Naive thymus-derived CD4-positive, alpha-beta T cell (primary cell): ENCODE measurements at regions not wholly inside any gene's neighbourhood (a gene's known extent, or its start where the extent isn't known, plus 50 kb on each side); places are given as distances from the start of the nearest gene placed in this dataset.
A peak's percentile ranks its signal among the peaks of the same experiment; 100 is the strongest.

Experiments used
- ATAC-seq: fragments of 150-1000 bp; cut with Tn5 transposase; 2 replicates; pipeline ENCODE4 v1.10.0; 2021; ENCODE audit warnings: mild to moderate bottlenecking, moderate library complexity
- CTCF ChIA-PET: fragments of 350-600 bp; sonication (Branson Sonifier 250); formaldehyde crosslinking; loops from one replicate; lab custom pipeline; 2021; ENCODE audit warnings: antibody characterized with exemption; lab: Charles Lee
- POLR2A ChIA-PET: fragments of 350-600 bp; sonication (Branson Sonifier 250); formaldehyde crosslinking; loops from one replicate; lab custom pipeline; 2021; ENCODE audit warnings: antibody characterized with exemption, inconsistent platforms; lab: Charles Lee
- DNase-seq, 9 donors: peaks; one replicate each; pipeline versions ENCODE4 v3.0.0 to v3.0.0-alpha.2; 2020 to 2022; ENCODE audit warnings: mixed read lengths in 1 of 9
- H3K27ac ChIP-seq: one replicate; pipeline ENCODE4 v1.7.0; 2013; ENCODE audit warnings: mild to moderate bottlenecking, low read depth, low read length, moderate library complexity
- H3K27me3 ChIP-seq, 2 donors: one replicate each; pipeline ENCODE4 v1.7.0; 2013; ENCODE audit warnings: low read length in 2 of 2, mild to moderate bottlenecking in 2 of 2, moderate library complexity in 2 of 2; ENCODE audit not compliant: control insufficient read depth in 2 of 2, insufficient read depth in 2 of 2
- H3K36me3 ChIP-seq, 3 experiments: 1 replicate in 2 of 3; 2 replicates in 1 of 3; pipeline ENCODE4 v1.7.0; 2013; ENCODE audit warnings: low read length in 3 of 3, mild to moderate bottlenecking in 3 of 3, moderate library complexity in 1 of 3; ENCODE audit not compliant: insufficient read depth in 3 of 3, control insufficient read depth in 2 of 3
- H3K4me1 ChIP-seq, 2 donors: one replicate each; pipeline ENCODE4 v1.7.0; 2013; ENCODE audit warnings: low read length in 2 of 2, mild to moderate bottlenecking in 2 of 2, moderate library complexity in 1 of 2; ENCODE audit not compliant: control insufficient read depth in 2 of 2, insufficient read depth in 2 of 2
- H3K4me3 ChIP-seq: 2 replicates; pipeline ENCODE4 v1.7.0; 2013; ENCODE audit warnings: mild to moderate bottlenecking, low read length
- H3K9me3 ChIP-seq, 3 experiments: 1 replicate in 2 of 3; 2 replicates in 1 of 3; pipeline ENCODE4 v1.7.0; 2013; ENCODE audit warnings: low read length in 3 of 3; ENCODE audit not compliant: control insufficient read depth in 2 of 3
- H3K27ac Mint-ChIP-seq, 9 donors: one replicate each; pipeline ENCODE4 v1.8.0; 2020 to 2022; ENCODE audit warnings: mixed read lengths in 9 of 9, mild to moderate bottlenecking in 8 of 9, moderate library complexity in 5 of 9, inconsistent platforms in 2 of 9
- H3K27me3 Mint-ChIP-seq, 5 donors: one replicate each; pipeline ENCODE4 v1.8.0; 2021 to 2022; ENCODE audit warnings: mixed read lengths in 5 of 5, mild to moderate bottlenecking in 1 of 5
- H3K36me3 Mint-ChIP-seq, 5 donors: one replicate each; pipeline ENCODE4 v1.8.0; 2020 to 2022; ENCODE audit warnings: mixed read lengths in 5 of 5, mild to moderate bottlenecking in 3 of 5, inconsistent platforms in 1 of 5
- H3K4me1 Mint-ChIP-seq, 7 donors: one replicate each; pipeline ENCODE4 v1.8.0; 2020 to 2022; ENCODE audit warnings: mixed read lengths in 7 of 7, mild to moderate bottlenecking in 3 of 7, inconsistent platforms in 1 of 7
- H3K4me3 Mint-ChIP-seq, 10 donors: one replicate each; pipeline ENCODE4 v1.8.0; 2020 to 2022; ENCODE audit warnings: mild to moderate bottlenecking in 10 of 10, mixed read lengths in 10 of 10, moderate library complexity in 6 of 10, inconsistent platforms in 2 of 10
- H3K9me3 Mint-ChIP-seq, 11 donors: one replicate each; pipeline ENCODE4 v1.8.0; 2020 to 2022; ENCODE audit warnings: mixed read lengths in 11 of 11, mild to moderate bottlenecking in 4 of 11, inconsistent platforms in 1 of 11, moderate library complexity in 1 of 11
- intact Hi-C, 2 donors: fragments of 100-400 bp; cut with micrococcal nuclease; formaldehyde crosslinking; loops; one replicate each; pipeline ENCODE4 v1.15.1; 2023

GRCh38 chr10:27369880-27370279 lies 129.3 kb upstream of the ACBD5 start:
- Mint-ChIP-seq H3K27me3 (peaks cover 0 to 8% (median 4%) of the 10 kb centered on the region in 5 donors), H3K4me3 (no peak overlapping the region), H3K4me1 (peaks cover 0 to 3% (median 0%) of the 10 kb centered on the region in 7 donors), H3K9me3 (no peaks in the 10 kb centered on the region), H3K36me3 (no peaks in the 10 kb centered on the region), H3K27ac (no peak overlapping the region)
- intact Hi-C loops, result loop anchor here in 1 of 2 donors (1.0 to 10.0 kb wide), 3 partner anchors 286 to 1024 kb away; no protein-coding TSS in a partner anchor
- no peaks in the 10 kb centered on the region for H3K36me3 ChIP-seq
- ChIA-PET POLR2A (no interaction called here), CTCF (interaction anchor here (0.7 kb wide), 1 partner anchor 155 kb away, joined by 3 read pairs; no protein-coding TSS in a partner anchor)
- no peaks in the 10 kb centered on the region for H3K4me1 ChIP-seq
- ATAC-seq (no peak), DNase-seq (peak in 2 of 9 donors; percentile 9 to 11)
- H3K27ac ChIP-seq, result no peak overlapping the region
- no peaks in the 10 kb centered on the region for H3K9me3 ChIP-seq
- no peaks in the 10 kb centered on the region for H3K27me3 ChIP-seq
- no peak overlapping the region for H3K4me3 ChIP-seq

- H3K27me3 ChIP-seq, result no peaks in the 10 kb centered on the region
- H3K4me3 Mint-ChIP-seq, result no peak overlapping the region
- no peaks in the 10 kb centered on the region for H3K36me3 Mint-ChIP-seq
- no peak overlapping the region for H3K27ac Mint-ChIP-seq
- no peaks in the 10 kb centered on the region for H3K36me3 ChIP-seq
- no peaks in the 10 kb centered on the region for H3K9me3 ChIP-seq
- H3K27me3 Mint-ChIP-seq, result peaks cover 0 to 8% (median 4%) of the 10 kb centered on the region in 5 donors
- H3K4me1 ChIP-seq, result no peaks in the 10 kb centered on the region
- DNase-seq (no peak), ATAC-seq (no peak)
- ChIA-PET CTCF (no interaction called here), POLR2A (interaction anchor here (0.6 kb wide), 1 partner anchor 163 kb away, joined by 3 read pairs; no protein-coding TSS in a partner anchor)
- H3K4me1 Mint-ChIP-seq, result peaks cover 0 to 3% (median 0%) of the 10 kb centered on the region in 7 donors
- intact Hi-C loops, result no loop called here
- no peak overlapping the region for H3K4me3 ChIP-seq
- no peak overlapping the region for H3K27ac ChIP-seq
- H3K9me3 Mint-ChIP-seq, result no peaks in the 10 kb centered on the region
Measured at GRCh38 chr10:27368706-27369105, 128.1 kb upstream of the ACBD5 start.

- H3K27ac ChIP-seq, result no peak overlapping the region
- ATAC-seq (no peak), DNase-seq (no peak)
- no peaks in the 10 kb centered on the region for H3K9me3 Mint-ChIP-seq
- intact Hi-C loops, result no loop called here
- no peak overlapping the region for H3K4me3 ChIP-seq
- no peaks in the 10 kb centered on the region for H3K27me3 ChIP-seq
- no peaks in the 10 kb centered on the region for H3K36me3 Mint-ChIP-seq
- no peak overlapping the region for H3K4me3 Mint-ChIP-seq
- peaks cover 0 to 4% (median 0%) of the 10 kb centered on the region in 5 donors for H3K27me3 Mint-ChIP-seq
- H3K4me1 Mint-ChIP-seq, result peaks cover 0 to 3% (median 0%) of the 10 kb centered on the region in 7 donors
- H3K27ac Mint-ChIP-seq, result peak overlapping the region in 1 of 9 donors; percentile 42
- no peaks in the 10 kb centered on the region for H3K36me3 ChIP-seq
- no peaks in the 10 kb centered on the region for H3K9me3 ChIP-seq
- CTCF ChIA-PET, result interaction anchor here (1.1 kb wide), 1 partner anchor 641 kb away, joined by 3 read pairs; no protein-coding TSS in a partner anchor
- no peaks in the 10 kb centered on the region for H3K4me1 ChIP-seq
- POLR2A ChIA-PET, result no interaction called here
Measured at GRCh38 chr10:27366769-27367168, 126.2 kb upstream of the ACBD5 start.

GRCh38 chr10:27364028-27364427 lies 123.4 kb upstream of the ACBD5 start:
- H3K9me3 ChIP-seq, result no peaks in the 10 kb centered on the region
- H3K4me1 Mint-ChIP-seq, result peaks cover 0 to 3% (median 0%) of the 10 kb centered on the region in 7 donors
- ChIA-PET POLR2A (interaction anchor here (1.6 kb wide), 1 partner anchor 122 kb away, joined by 3 read pairs; no protein-coding TSS in a partner anchor), CTCF (no interaction called here)
- DNase-seq, result no peak
- H3K27me3 Mint-ChIP-seq, result peaks cover 0 to 3% (median 0%) of the 10 kb centered on the region in 5 donors
- no peak overlapping the region for H3K4me3 Mint-ChIP-seq
- no peak overlapping the region for H3K27ac ChIP-seq
- intact Hi-C loops, result loop anchor here in 1 of 2 donors (5.0 kb wide), 1 partner anchor 122 kb away; the partner anchor contains the start of gene ACBD5
- H3K4me1 ChIP-seq, result no peaks in the 10 kb centered on the region
- H3K36me3 Mint-ChIP-seq, result no peaks in the 10 kb centered on the region
- H3K9me3 Mint-ChIP-seq, result no peaks in the 10 kb centered on the region
- peak overlapping the region in 1 of 9 donors; percentile 1 for H3K27ac Mint-ChIP-seq
- H3K27me3 ChIP-seq, result no peaks in the 10 kb centered on the region
- no peak for ATAC-seq
- H3K4me3 ChIP-seq, result no peak overlapping the region
- H3K36me3 ChIP-seq, result no peaks in the 10 kb centered on the region

GRCh38 chr10:27360581-27361172 lies 120.1 kb upstream of the ACBD5 start:
- no peaks in the 10 kb centered on the region for H3K9me3 Mint-ChIP-seq
- H3K4me3 ChIP-seq, result no peak overlapping the region
- POLR2A ChIA-PET, result no interaction called here
- no peak overlapping the region for H3K4me3 Mint-ChIP-seq
- no peaks in the 10 kb centered on the region for H3K4me1 ChIP-seq
- ATAC-seq, result peak; percentile 97
- H3K27me3 Mint-ChIP-seq, result no peaks in the 10 kb centered on the region
- H3K36me3 ChIP-seq, result no peaks in the 10 kb centered on the region
- H3K27ac ChIP-seq, result no peak overlapping the region
- CTCF ChIA-PET, result interaction anchor here (0.6 to 2.4 kb wide), 14 partner anchors 9 to 1071 kb away, joined by 3 to 27 read pairs (median 4); no protein-coding TSS in a partner anchor
- H3K27me3 ChIP-seq, result no peaks in the 10 kb centered on the region
- intact Hi-C loops, result loop anchor here (1.0 to 5.0 kb wide), 8 partner anchors 118 to 1025 kb away; partner anchors contain the start of genes ACBD5 (in 1 of the 2) and ANKRD26 (in 1 of the 2)
- H3K27ac Mint-ChIP-seq, result no peak overlapping the region
- peak; percentile 67 to 85 (median 81) for DNase-seq
- no peaks in the 10 kb centered on the region for H3K36me3 Mint-ChIP-seq
- no peaks in the 10 kb centered on the region for H3K4me1 Mint-ChIP-seq
- no peaks in the 10 kb centered on the region for H3K9me3 ChIP-seq

GRCh38 chr10:27359792-27360355 lies 119.3 kb upstream of the ACBD5 start:
- H3K4me3 ChIP-seq, result no peak overlapping the region
- H3K27ac ChIP-seq, result no peak overlapping the region
- H3K36me3 Mint-ChIP-seq, result no peaks in the 10 kb centered on the region
- no peak overlapping the region for H3K4me3 Mint-ChIP-seq
- H3K27me3 ChIP-seq, result no peaks in the 10 kb centered on the region
- ChIA-PET POLR2A (no interaction called here), CTCF (interaction anchor here (0.6 to 2.4 kb wide), 11 partner anchors 9 to 755 kb away, joined by 3 to 27 read pairs (median 4); partner anchors contain the start of gene YME1L1)
- H3K27ac Mint-ChIP-seq, result no peak overlapping the region
- ATAC-seq (no peak), DNase-seq (no peak)
- no peaks in the 10 kb centered on the region for H3K9me3 ChIP-seq
- intact Hi-C loops, result loop anchor here (1.0 to 5.0 kb wide), 8 partner anchors 118 to 1025 kb away; partner anchors contain the start of genes ACBD5 (in 1 of the 2) and ANKRD26 (in 1 of the 2)
- H3K27me3 Mint-ChIP-seq, result no peaks in the 10 kb centered on the region
- H3K4me1 ChIP-seq, result no peaks in the 10 kb centered on the region
- peaks cover 0 to 4% (median 0%) of the 10 kb centered on the region in 7 donors for H3K4me1 Mint-ChIP-seq
- H3K36me3 ChIP-seq, result no peaks in the 10 kb centered on the region
- H3K9me3 Mint-ChIP-seq, result no peaks in the 10 kb centered on the region
